ENCODE measurements at regions not wholly inside any gene's neighbourhood (a gene's known extent, or its start where the extent isn't known, plus 50 kb on each side); places are given as distances from the start of the nearest gene placed in this dataset.

DNA sequence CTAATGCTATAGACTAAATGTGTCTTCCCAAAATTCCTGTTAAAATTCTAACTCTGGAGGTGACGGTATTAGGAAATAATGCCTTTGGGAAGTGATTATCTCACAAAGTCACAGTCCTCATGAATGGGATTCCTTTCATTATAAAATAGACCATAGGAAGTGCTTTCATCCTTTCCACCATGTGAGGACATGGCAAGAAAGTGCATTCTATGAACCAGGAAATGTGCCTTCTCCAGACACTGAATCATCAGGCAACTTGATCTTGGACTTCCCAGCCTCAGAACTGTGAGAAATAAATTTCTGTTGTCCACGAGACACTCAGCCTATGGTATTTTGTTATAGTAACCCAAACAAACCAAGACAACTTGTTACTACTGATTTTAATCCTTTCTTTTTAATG lies 582.4 kb upstream of the C9orf72 start:
- Histone ChIP-seq H3K27ac (no peak overlapping the region), H3K36me3 (no peaks in the 10 kb centered on the region), H3K4me3 (no peak overlapping the region), H3K4me1 (no peaks in the 10 kb centered on the region), H3K9me3 (no peaks in the 10 kb centered on the region), H3K27me3 (no peaks in the 10 kb centered on the region)
- TF ChIP-seq POLR2A (IDR thresholded peaks at IDR 0.05) (no peak), POLR2AphosphoS5 (IDR thresholded peaks at IDR 0.05) (no peak), EP300 (IDR thresholded peaks at IDR 0.05) (no peak), CTCF (IDR thresholded peaks at IDR 0.05) (no peak)
- WGBS, 2 donors = 58 to 70% methylated on average over 2 of the region's 2 CpGs
- no peak for DNase-seq
- intact Hi-C loops (cut with DNase I) = no loop called here

GRCh38 chr9:28158451-28158850 lies 585.2 kb upstream of the C9orf72 start:
- WGBS, 2 donors = 85 to 88% methylated on average over 1 of the region's 1 CpG
- Histone ChIP-seq H3K9me3 (no peaks in the 10 kb centered on the region), H3K4me3 (no peak overlapping the region), H3K36me3 (no peaks in the 10 kb centered on the region), H3K27me3 (no peaks in the 10 kb centered on the region), H3K4me1 (no peaks in the 10 kb centered on the region), H3K27ac (no peak overlapping the region)
- no peak for DNase-seq
- TF ChIP-seq EP300 (IDR thresholded peaks at IDR 0.05) (no peak), POLR2A (IDR thresholded peaks at IDR 0.05) (no peak), POLR2AphosphoS5 (IDR thresholded peaks at IDR 0.05) (no peak), CTCF (IDR thresholded peaks at IDR 0.05) (no peak)
- intact Hi-C loops (cut with DNase I) = no loop called here

DNA sequence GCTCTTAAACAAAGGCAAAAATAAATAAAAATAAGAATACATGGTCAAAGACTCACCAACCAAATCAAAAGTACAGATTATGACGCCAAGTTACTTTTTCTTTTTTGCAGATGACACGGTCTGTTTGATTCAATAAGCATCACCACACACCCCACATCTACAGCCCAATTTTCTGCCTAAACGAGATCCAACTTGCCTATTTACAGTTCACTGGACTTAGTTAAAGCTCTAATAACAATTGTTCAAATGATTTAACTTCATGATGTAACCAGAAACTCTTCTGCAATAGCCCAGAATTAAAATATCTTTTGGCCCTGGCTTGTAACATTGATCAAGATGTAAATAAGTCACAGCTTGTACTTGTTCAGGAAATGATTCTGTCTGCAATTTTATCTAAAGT lies 590.3 kb upstream of the C9orf72 start:
- Histone ChIP-seq H3K4me1 (no peaks in the 10 kb centered on the region), H3K27me3 (no peaks in the 10 kb centered on the region), H3K36me3 (no peaks in the 10 kb centered on the region), H3K27ac (no peak overlapping the region), H3K4me3 (no peak overlapping the region), H3K9me3 (no peaks in the 10 kb centered on the region)
- intact Hi-C loops (cut with DNase I) = no loop called here
- WGBS, 2 donors = 62 to 77% methylated on average over 3 of the region's 3 CpGs
- DNase-seq = no peak
- no peak for TF ChIP-seq POLR2A (IDR thresholded peaks at IDR 0.05)
- TF ChIP-seq EP300 (IDR thresholded peaks at IDR 0.05) = no peak
- TF ChIP-seq CTCF (IDR thresholded peaks at IDR 0.05) = no peak
- no peak for TF ChIP-seq POLR2AphosphoS5 (IDR thresholded peaks at IDR 0.05)

GRCh38 chr9:28166179-28166578 lies 592.9 kb upstream of the C9orf72 start:
- H3K9me3 ChIP-seq = no peaks in the 10 kb centered on the region
- intact Hi-C loops (cut with DNase I) = no loop called here
- no peaks in the 10 kb centered on the region for H3K4me1 ChIP-seq
- no peak overlapping the region for H3K4me3 ChIP-seq
- H3K27me3 ChIP-seq = no peaks in the 10 kb centered on the region
- H3K36me3 ChIP-seq = no peaks in the 10 kb centered on the region
- DNase-seq = no peak
- WGBS, 2 donors = 86 to 91% methylated on average over 2 of the region's 2 CpGs
- no peak overlapping the region for H3K27ac ChIP-seq
- no peak for TF ChIP-seq CTCF (IDR thresholded peaks at IDR 0.05)
- no peak for TF ChIP-seq POLR2AphosphoS5 (IDR thresholded peaks at IDR 0.05)
- no peak for TF ChIP-seq POLR2A (IDR thresholded peaks at IDR 0.05)
- no peak for TF ChIP-seq EP300 (IDR thresholded peaks at IDR 0.05)

- no peak overlapping the region for H3K4me3 ChIP-seq
- TF ChIP-seq POLR2A (IDR thresholded peaks at IDR 0.05) = no peak
- TF ChIP-seq EP300 (IDR thresholded peaks at IDR 0.05) = no peak
- no peak for TF ChIP-seq POLR2AphosphoS5 (IDR thresholded peaks at IDR 0.05)
- no peak for TF ChIP-seq CTCF (IDR thresholded peaks at IDR 0.05)
- 85 to 88% methylated on average over 2 of the region's 2 CpGs for WGBS, 2 donors
Measured at GRCh38 chr9:28177142-28177541, 603.9 kb upstream of the C9orf72 start.

More at GRCh38 chr9:28177142-28177541, 603.9 kb upstream of the C9orf72 start:
- intact Hi-C loops (cut with DNase I) = no loop called here
- H3K27ac ChIP-seq = no peak overlapping the region
- no peaks in the 10 kb centered on the region for H3K9me3 ChIP-seq
- no peak for DNase-seq
- no peaks in the 10 kb centered on the region for H3K36me3 ChIP-seq
- no peaks in the 10 kb centered on the region for H3K27me3 ChIP-seq
- no peaks in the 10 kb centered on the region for H3K4me1 ChIP-seq

Data from sigmoid colon (tissue), 6 donors.